KOPT-K1 (cell line): ENCODE measurements at regions not wholly inside any gene's neighbourhood (a gene's known extent, or its start where the extent isn't known, plus 50 kb on each side); places are given as distances from the start of the nearest gene placed in this dataset.
"Not testable (repeated sequence)": the region's sequence is repeated elsewhere in the genome, so short reads cannot be mapped to it uniquely, and the experiment has no call there.

Source experiments
- H3K27ac ChIP-seq: fragments of 200-600 bp; sonication (generic); 2 replicates; pipeline ENCODE4 v1.5.1; 2016; ENCODE audit warnings: antibody characterized with exemption, mild to moderate bottlenecking, low read depth, low read length; ENCODE audit not compliant: poor library complexity, severe bottlenecking
- H3K36me3 ChIP-seq: fragments of 200-600 bp; sonication (generic); 2 replicates; pipeline ENCODE4 v1.5.1; 2017; ENCODE audit warnings: antibody characterized with exemption, mild to moderate bottlenecking, low read length, moderate library complexity; ENCODE audit not compliant: insufficient read depth
- H3K9me3 ChIP-seq: fragments of 200-600 bp; sonication (generic); 2 replicates; pipeline ENCODE4 v1.5.1; 2017; ENCODE audit warnings: antibody characterized with exemption, low read length, mild to moderate bottlenecking; ENCODE audit not compliant: insufficient read depth, poor library complexity, severe bottlenecking

DNA sequence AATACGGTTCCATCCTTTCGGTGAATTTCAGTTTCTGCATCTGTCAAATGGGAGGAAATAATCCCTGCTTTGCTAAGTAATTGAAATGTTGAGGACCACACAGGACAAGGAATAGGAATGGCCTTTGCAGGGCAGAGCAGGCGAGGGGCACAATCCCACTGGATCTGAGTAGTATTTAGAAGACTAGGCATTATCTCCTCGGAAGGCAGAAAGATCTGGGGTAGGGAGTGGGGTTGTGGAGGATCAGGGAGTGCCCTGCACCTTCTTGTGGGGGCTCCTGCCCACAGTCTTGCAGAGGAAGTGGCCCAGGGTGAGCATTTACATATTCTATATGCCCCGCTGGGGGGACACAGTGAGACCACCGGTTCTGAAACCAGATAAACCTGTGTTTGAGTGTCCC lies 87.1 kb upstream of the SIRPA start:
- H3K27ac ChIP-seq = no peak overlapping the region
- H3K36me3 ChIP-seq = no peaks in the 10 kb centered on the region
- no peaks in the 10 kb centered on the region for H3K9me3 ChIP-seq

DNA sequence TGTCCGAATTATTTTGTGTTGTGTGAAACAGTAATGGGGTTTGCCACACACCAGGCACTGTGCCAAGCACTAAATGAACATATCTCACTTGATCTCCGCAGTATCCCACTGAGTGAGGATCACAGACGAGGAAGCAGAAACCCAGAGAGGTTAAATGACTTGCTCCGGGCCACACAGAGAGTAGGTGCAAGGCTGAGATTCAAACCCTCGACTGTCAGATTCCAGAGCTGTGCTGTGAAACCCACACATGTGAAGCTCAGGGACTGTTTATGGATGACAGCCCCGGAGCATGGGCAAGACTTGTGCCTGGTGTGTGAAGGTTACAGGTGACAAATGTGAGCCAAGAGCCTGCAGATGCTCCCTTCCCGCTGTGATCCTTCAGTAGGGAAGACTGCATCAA lies 87.8 kb upstream of the SIRPA start:
- Histone ChIP-seq H3K9me3 (no peaks in the 10 kb centered on the region), H3K36me3 (no peaks in the 10 kb centered on the region), H3K27ac (no peak overlapping the region)

DNA sequence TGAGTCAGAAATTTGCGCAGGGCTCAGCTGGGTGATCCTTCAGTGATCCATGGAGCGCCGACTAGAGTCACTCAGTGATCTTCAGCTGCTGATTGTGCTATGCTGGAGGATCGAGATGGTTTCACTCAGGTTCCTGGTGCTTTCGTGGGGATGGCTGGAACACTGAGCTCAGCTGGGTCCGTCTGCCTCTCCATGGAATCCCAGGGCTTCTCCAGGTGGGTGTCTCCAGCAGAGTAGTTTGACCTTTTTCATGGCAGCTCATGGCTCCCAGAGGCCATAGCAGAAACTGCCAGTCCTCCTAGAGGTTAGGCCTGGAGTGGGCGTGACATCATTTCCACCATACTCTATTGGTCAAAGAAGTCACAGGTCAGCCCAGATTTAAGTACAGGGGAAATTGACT lies 88.8 kb upstream of the SIRPA start:
- Histone ChIP-seq H3K27ac (no peak overlapping the region), H3K9me3 (no peaks in the 10 kb centered on the region), H3K36me3 (no peaks in the 10 kb centered on the region)

- Histone ChIP-seq H3K9me3 (no peaks in the 10 kb centered on the region), H3K27ac (no peak overlapping the region), H3K36me3 (no peaks in the 10 kb centered on the region)
These were observed 89.4 kb upstream of the SIRPA start for GRCh38 chr20:1805816-1806215.

DNA sequence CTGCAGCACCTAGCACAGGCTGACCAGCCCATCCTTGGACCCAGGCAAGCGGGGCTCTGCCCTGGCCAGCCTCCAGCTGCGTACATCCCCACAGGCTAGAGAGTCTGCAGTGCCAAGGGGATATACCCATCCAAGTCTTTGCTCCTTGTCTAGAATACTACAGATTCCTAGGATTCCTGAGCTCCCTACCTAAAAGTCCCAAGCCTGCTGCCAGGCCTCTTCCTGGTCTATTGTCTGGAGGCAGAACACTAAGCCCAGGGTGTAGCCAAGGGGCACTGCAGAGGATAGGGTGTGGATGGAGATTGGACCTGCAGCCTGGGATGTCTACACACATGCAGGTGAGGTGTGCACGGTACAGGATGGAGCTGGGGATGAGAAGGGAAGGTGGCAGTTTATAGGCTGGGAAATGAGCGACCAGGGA lies 90.0 kb upstream of the SIRPA start:
- H3K27ac ChIP-seq = no peak overlapping the region
- no peaks in the 10 kb centered on the region for H3K36me3 ChIP-seq
- no peaks in the 10 kb centered on the region for H3K9me3 ChIP-seq

DNA sequence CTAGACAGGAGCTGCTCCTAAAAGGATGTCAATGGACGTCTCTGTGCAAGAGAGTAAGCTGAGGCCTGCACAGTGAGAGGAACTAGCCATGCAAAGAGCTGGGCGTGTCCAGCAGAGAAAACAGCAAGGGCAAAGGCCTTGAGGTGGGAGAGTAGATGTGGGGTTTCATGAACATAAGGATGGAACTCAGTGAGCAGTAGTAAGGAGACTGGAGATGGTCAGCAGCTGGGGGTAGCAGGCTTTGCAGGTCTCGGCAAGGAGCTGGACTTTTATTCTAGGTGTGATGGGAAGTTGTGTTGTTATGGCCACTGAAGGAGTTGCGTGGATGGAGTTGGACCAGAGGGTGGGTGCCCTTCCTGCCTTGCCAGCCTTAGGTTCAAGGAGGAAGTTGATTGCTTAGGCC lies 90.7 kb upstream of the SIRPA start:
- H3K27ac ChIP-seq = no peak overlapping the region
- no peaks in the 10 kb centered on the region for H3K36me3 ChIP-seq
- no peaks in the 10 kb centered on the region for H3K9me3 ChIP-seq

DNA sequence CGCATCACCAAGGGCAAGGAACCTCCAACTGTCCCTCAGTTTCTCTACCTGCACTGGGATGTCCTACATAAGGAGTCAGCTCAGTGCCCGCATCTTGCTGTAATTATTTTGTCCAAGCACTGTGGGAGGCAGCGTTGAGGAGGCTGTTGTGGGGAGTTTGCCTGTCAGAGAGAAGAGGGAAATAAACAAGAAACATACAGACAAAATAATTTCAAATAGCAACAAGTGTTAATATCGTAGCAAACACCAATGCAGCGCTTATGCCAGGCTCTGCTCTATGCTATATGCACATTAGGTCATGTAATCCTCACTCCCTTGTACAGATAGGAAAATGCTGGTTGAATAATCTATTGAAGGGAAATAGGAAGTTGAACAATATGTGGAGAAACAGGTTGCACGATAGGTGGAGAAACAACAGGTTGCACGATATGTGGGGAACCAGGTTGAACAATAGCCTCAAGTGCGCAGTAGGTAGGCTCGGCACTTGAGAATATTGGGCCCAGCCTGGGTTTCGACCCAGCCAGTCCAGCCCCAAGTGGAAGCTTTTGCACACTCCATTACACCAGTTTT lies 91.2 kb upstream of the SIRPA start:
- no peaks in the 10 kb centered on the region for H3K9me3 ChIP-seq
- H3K36me3 ChIP-seq = no peaks in the 10 kb centered on the region
- no peak overlapping the region for H3K27ac ChIP-seq

DNA sequence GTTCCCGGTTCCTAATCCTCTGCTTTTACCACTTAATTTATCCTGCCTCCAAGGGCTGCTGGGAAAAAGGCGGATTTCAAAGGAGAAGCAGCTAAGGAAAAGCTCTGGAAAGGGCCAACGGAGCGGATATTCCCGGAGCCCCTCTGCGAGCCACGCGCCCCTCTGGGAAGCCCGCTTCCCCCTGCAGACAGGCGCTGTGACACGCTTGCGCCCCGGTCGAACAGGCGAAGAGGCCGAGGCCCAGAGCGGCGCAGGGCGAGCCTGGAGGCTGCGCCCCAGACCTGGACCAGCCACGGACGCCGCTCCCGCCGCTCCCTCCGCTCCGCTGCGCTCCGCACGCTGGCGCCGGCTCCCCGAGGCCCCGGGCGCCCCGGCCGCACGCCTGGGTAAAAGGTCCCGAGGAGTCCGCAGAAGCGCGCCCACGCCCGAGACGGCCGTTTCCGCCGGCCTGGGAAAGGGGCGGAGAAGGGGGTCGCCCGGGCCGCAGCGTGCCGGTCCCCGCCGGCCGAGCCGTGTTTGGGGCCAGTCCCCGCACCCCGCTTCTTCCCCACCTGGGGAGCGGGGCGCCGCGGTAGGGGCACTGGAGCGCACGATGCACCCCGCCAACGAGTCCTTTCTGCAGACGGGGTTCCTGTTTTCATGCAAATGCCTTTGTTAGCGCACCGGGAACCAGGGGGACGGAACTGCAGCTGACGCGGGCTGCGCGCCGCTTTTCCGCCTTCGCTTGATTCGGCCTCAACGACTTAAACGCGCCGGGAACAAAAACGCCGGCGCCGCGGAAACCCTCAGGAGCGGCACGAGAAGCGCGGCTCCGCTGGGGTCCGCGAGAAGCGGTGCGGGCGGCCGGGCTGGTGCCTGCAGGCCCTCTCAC lies 91.9 kb upstream of the SIRPA start:
- no peaks in the 10 kb centered on the region for H3K9me3 ChIP-seq
- no peaks in the 10 kb centered on the region for H3K36me3 ChIP-seq
- no peak overlapping the region for H3K27ac ChIP-seq

DNA sequence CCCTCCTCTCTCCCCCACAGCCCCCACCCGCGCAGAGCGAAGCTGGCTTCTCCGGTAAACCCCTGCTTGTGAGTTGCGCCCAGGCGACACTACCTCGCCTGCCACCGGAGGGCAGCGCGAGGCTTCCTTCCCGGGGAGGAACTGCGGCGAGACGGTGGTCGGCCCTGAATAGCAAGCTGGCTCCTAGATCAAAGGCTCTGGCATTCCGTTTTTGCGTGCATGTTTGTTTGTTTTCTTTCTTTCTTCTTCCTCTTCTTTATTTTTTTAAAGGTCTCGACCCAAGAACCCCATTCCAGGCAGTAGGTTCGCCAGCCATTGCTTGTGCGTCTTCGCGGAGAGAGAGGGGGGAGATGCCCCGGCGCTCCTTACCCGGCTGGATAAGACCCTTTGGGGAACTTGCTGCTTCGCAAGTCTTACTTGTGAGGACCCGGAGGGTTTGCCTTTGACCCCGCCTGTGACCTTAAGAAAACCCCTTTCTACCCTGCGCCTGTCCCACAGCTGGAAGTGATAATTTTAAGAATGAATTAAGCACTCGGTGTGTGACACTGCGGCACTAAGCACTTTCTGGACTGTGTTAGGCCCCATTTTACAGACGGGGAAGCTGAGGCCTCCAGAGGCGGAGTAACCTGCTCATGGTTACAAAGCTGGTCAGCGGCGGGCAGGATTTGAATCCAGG lies 92.7 kb upstream of the SIRPA start:
- H3K9me3 ChIP-seq = no peaks in the 10 kb centered on the region
- no peaks in the 10 kb centered on the region for H3K36me3 ChIP-seq
- no peak overlapping the region for H3K27ac ChIP-seq

DNA sequence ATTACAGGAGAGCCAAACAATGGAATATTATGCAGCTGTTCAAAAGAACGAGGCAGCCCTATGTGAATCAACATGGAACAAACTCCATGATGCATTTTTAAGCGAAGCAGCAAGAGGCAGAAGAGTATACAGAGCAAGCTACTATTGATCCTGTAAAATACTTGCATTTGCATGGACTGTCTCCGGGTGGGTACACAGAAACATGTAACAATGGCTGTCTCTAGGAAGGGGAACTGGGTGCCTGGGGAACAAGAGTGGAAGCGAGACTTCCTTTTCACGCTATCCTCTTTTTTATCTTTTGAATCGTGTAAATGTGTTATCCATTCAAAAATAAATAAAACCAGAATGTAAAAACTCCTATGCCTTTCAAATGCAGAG lies 93.3 kb upstream of the SIRPA start:
- no peak overlapping the region for H3K27ac ChIP-seq
- no peaks in the 10 kb centered on the region for H3K36me3 ChIP-seq
- no peaks in the 10 kb centered on the region for H3K9me3 ChIP-seq

DNA sequence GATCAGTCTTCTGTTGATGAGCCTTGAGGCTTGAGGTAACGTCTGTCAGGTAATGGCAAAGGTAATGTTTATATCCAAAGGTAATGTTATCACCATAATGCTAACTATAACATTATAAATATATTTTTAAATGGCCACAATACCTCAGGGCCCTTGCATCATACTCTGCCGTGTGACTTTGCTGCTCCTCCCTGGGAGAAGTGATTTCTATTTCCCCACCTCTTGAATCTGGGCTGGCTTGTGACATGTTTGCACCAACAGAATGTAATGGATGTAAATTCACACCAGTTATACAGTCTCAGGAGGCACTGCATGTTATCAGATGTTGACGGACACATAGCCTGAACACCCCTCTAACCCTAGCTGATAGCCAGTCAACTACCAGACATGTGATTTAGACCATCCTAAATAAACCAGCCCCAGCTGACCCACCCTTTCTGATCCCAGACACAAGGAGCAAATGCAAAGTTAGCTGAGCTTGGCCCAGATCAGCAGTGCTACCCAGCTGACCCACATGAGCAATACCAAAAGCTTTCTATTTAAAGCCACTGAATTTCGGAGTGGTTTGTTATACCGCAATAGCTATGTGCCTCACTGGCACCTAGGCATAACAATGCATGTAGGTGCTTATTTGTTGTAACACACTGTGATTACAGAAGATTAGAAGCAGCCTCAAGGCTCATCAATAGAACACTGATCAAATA lies 93.8 kb upstream of the SIRPA start:
- Histone ChIP-seq H3K9me3 (no peaks in the 10 kb centered on the region), H3K36me3 (no peaks in the 10 kb centered on the region), H3K27ac (no peak overlapping the region)

- Histone ChIP-seq H3K27ac (no peak overlapping the region), H3K36me3 (no peaks in the 10 kb centered on the region), H3K9me3 (no peaks in the 10 kb centered on the region)
These were observed 94.4 kb upstream of the SIRPA start for GRCh38 chr20:1800777-1801176.

- Histone ChIP-seq H3K27ac (no peak overlapping the region), H3K36me3 (no peaks in the 10 kb centered on the region), H3K9me3 (no peaks in the 10 kb centered on the region)
These were observed 95.0 kb upstream of the SIRPA start for GRCh38 chr20:1800180-1800579.

DNA sequence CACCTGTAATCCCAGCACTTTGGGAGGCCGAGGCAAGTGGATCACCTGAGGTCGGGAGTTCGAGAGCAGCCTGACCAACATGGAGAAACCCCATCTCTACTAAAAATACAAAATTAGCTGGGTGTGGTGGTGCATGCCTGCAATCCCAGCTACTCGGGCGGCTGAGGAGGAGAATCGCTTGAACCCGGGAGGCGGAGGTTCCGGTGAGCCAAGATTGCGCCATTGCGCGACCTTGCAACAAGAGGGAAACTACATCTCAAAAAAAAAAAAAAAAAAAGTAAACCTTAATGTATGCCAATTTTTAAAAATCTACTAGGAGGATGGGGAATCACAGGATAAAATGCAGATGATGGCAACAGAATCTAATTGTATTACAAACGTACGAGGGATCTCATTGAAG lies 95.5 kb upstream of the SIRPA start:
- H3K36me3 ChIP-seq, H3K27ac ChIP-seq, H3K9me3 ChIP-seq: not testable (repeated sequence)

DNA sequence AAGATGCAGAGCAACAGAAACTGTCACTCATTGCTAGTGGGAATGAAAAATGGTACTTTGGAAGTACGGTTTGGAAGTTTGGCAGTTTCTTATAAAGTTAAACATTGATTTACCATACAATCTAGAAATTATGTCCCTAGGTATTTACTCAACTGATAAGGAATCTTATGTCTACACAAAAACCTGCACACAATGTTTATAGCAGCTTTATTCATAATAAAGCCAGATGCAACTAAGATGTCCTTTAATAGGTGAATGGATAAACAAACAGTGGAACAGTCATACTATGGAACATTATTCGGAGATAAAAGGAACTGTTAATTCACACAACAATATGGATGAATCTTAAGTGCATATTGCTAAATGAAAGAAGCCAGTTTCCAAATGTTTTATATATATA lies 96.2 kb upstream of the SIRPA start:
- H3K36me3 ChIP-seq = no peaks in the 10 kb centered on the region
- H3K27ac ChIP-seq = no peak overlapping the region
- no peaks in the 10 kb centered on the region for H3K9me3 ChIP-seq
